ENCODE measurements at regions not wholly inside any gene's neighbourhood (a gene's known extent, or its start where the extent isn't known, plus 50 kb on each side); places are given as distances from the start of the nearest gene placed in this dataset.

GRCh38 chr1:227403535-227403934 is 85.2 kb upstream of the CDC42BPA start:
- DNase-seq, result no peak
- Histone ChIP-seq H3K9me3 (no peaks in the 10 kb centered on the region), H3K27me3 (ENCODE audit: insufficient read depth) (no peaks in the 10 kb centered on the region), H3K4me2 (no peak overlapping the region), H3K79me2 (ENCODE audit: insufficient read depth) (no peaks in the 10 kb centered on the region), H2AFZ (ENCODE audit: low read depth) (no peak overlapping the region), H3F3A (replicated peaks; ENCODE audit: insufficient read depth) (no peaks in the 10 kb centered on the region), H3K9me2 (no peaks in the 10 kb centered on the region), H3K27ac (ENCODE audit: low read depth in 2 of 2, low read length in 1 of 2) (no peak overlapping the region), H4K20me1 (ENCODE audit: insufficient read depth) (no peaks in the 10 kb centered on the region), H3K36me3 (replicated peaks in 1 of 2; ENCODE audit: control insufficient read depth in 1 of 2, insufficient read depth in 2 of 2, low read length in 1 of 2) (no peaks in the 10 kb centered on the region), H3K4me1 (ENCODE audit: control insufficient read depth in 1 of 2, insufficient read depth in 2 of 2, low read depth in 1 of 2, low read length in 1 of 2) (no peaks in the 10 kb centered on the region), H3K4me3 (ENCODE audit: low read depth in 2 of 2, low read length in 1 of 2) (no peak overlapping the region), H3K9ac (no peak overlapping the region)
- POLR2A ChIA-PET, result no interaction called here
- CTCF ChIA-PET, result no interaction called here
- TF ChIP-seq MEF2A (IDR thresholded peaks at IDR 0.05; ENCODE audit: borderline replicate concordance, low read depth), result no peak
- no peak for TF ChIP-seq TEAD4 (IDR thresholded peaks at IDR 0.05; ENCODE audit: borderline replicate concordance, insufficient read depth)
- no peak for TF ChIP-seq GATA2 (CRISPR knock-in tag; IDR thresholded peaks at IDR 0.05)
- no peak for TF ChIP-seq RAD21 (IDR thresholded peaks at IDR 0.05; ENCODE audit: low read length)
- no peak for TF ChIP-seq MXI1 (IDR thresholded peaks at IDR 0.05; ENCODE audit: low read depth, low read length)
- TF ChIP-seq POLR2AphosphoS5 (IDR thresholded peaks at IDR 0.05; ENCODE audit: low read depth, low read length), result no peak
- TF ChIP-seq FOSL2 (IDR thresholded peaks at IDR 0.05; ENCODE audit: borderline replicate concordance, low read depth), result no peak
- no peak for TF ChIP-seq REST (IDR thresholded peaks at IDR 0.05; ENCODE audit: low read depth, low read length)
- TF ChIP-seq EZH2phosphoT487 (IDR thresholded peaks at IDR 0.05; ENCODE audit: borderline replicate concordance, low read depth), result no peak
- TF ChIP-seq, protein P1, sequence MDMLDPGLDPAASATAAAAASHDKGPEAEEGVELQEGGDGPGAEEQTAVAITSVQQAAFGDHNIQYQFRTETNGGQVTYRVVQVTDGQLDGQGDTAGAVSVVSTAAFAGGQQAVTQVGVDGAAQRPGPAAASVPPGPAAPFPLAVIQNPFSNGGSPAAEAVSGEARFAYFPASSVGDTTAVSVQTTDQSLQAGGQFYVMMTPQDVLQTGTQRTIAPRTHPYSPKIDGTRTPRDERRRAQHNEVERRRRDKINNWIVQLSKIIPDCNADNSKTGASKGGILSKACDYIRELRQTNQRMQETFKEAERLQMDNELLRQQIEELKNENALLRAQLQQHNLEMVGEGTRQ (IDR thresholded peaks at IDR 0.05; ENCODE audit: borderline replicate concordance, low read depth, low read length), result no peak
- no peak for TF ChIP-seq NFIC (IDR thresholded peaks at IDR 0.05; ENCODE audit: borderline replicate concordance)
- no peak for TF ChIP-seq RCOR1 (IDR thresholded peaks at IDR 0.05; ENCODE audit: low read length)
- no peak for TF ChIP-seq RXRA (IDR thresholded peaks at IDR 0.05; ENCODE audit: borderline replicate concordance, low read depth)
- no peak for TF ChIP-seq EP300 (IDR thresholded peaks at IDR 0.05; ENCODE audit: borderline replicate concordance in 1 of 2, low read depth in 1 of 2, low read length in 1 of 2)
- no peak for TF ChIP-seq FOXM1 (IDR thresholded peaks at IDR 0.05; ENCODE audit: low read depth)
- TF ChIP-seq TCF12 (IDR thresholded peaks at IDR 0.05), result no peak
- no peak for TF ChIP-seq RFX5 (IDR thresholded peaks at IDR 0.05; ENCODE audit: low read length)
- no peak for TF ChIP-seq TAF1 (IDR thresholded peaks at IDR 0.05; ENCODE audit: borderline replicate concordance, low read depth, low read length)
- TF ChIP-seq NRF1 (IDR thresholded peaks at IDR 0.05; ENCODE audit: low read depth, low read length), result no peak
- TF ChIP-seq YY1 (IDR thresholded peaks at IDR 0.05; ENCODE audit: low read depth), result no peak
- whole genome bisulfite sequencing (ENCODE audit: low lambda C conversion rate), result 48% methylated on average over 5 of the region's 5 CpGs
